Neural progenitor cell (in vitro differentiated cells): ENCODE measurements at regions not wholly inside any gene's neighbourhood (a gene's known extent, or its start where the extent isn't known, plus 50 kb on each side); places are given as distances from the start of the nearest gene placed in this dataset.
A peak's percentile ranks its signal among the peaks of the same experiment; 100 is the strongest.

Experiments
- DNase-seq: peaks from one replicate; pipeline ENCODE4 v3.0.0-alpha.2; 2016; ENCODE audit warnings: low spot score
- H2AFZ ChIP-seq: fragments of 200-600 bp; sonication (generic); replicated peaks from 2 replicates; pipeline ENCODE4 v1.6.1; 2016; ENCODE audit warnings: antibody characterized with exemption
- H3F3A ChIP-seq: fragments of 200-600 bp; sonication (generic); 2 replicates; pipeline ENCODE4 v1.6.1; 2016; ENCODE audit warnings: antibody characterized with exemption, low read depth
- H3K27ac ChIP-seq: fragments of 200-600 bp; sonication (generic); 2 replicates; pipeline ENCODE4 v1.5.1; 2016; ENCODE audit warnings: mild to moderate bottlenecking
- H3K27me3 ChIP-seq: fragments of 200-600 bp; sonication (generic); 2 replicates; pipeline ENCODE4 v1.6.1; 2016; ENCODE audit warnings: mild to moderate bottlenecking, moderate library complexity
- H3K36me3 ChIP-seq: fragments of 200-600 bp; sonication (generic); 2 replicates; pipeline ENCODE4 v1.5.1; 2016
- H3K4me1 ChIP-seq: fragments of 200-600 bp; sonication (generic); 2 replicates; pipeline ENCODE4 v1.6.1; 2016; ENCODE audit warnings: mixed run types
- H3K4me2 ChIP-seq: fragments of 200-600 bp; sonication (generic); 2 replicates; pipeline ENCODE4 v1.6.1; 2016
- H3K4me3 ChIP-seq: fragments of 200-600 bp; sonication (generic); 2 replicates; pipeline ENCODE4 v1.5.1; 2016
- H3K79me2 ChIP-seq: fragments of 200-600 bp; sonication (generic); 2 replicates; pipeline ENCODE4 v1.6.1; 2016; ENCODE audit warnings: low read depth
- H3K9ac ChIP-seq: fragments of 200-600 bp; sonication (generic); 2 replicates; pipeline ENCODE4 v1.6.1; 2016
- H3K9me3 ChIP-seq: fragments of 200-600 bp; sonication (generic); 2 replicates; pipeline ENCODE4 v1.5.1; 2016; ENCODE audit warnings: low read depth
- H4K20me1 ChIP-seq: fragments of 200-600 bp; sonication (generic); 2 replicates; pipeline ENCODE4 v1.6.1; 2016; ENCODE audit warnings: low read depth
- H3K27ac Mint-ChIP-seq: 3 replicates; pipeline ENCODE4 v1.8.0; 2021; ENCODE audit warnings: mixed read lengths
- H3K27me3 Mint-ChIP-seq: 2 replicates; pipeline ENCODE4 v1.8.0; 2022; ENCODE audit warnings: low read depth, mild to moderate bottlenecking, inconsistent platforms, moderate library complexity, mixed read lengths; ENCODE audit not compliant: insufficient read depth
- H3K36me3 Mint-ChIP-seq: 3 replicates; pipeline ENCODE4 v1.8.0; 2021; ENCODE audit warnings: mixed read lengths
- H3K4me1 Mint-ChIP-seq: 3 replicates; pipeline ENCODE4 v1.8.0; 2021; ENCODE audit warnings: mixed read lengths
- H3K4me3 Mint-ChIP-seq: 3 replicates; pipeline ENCODE4 v1.8.0; 2021; ENCODE audit warnings: mild to moderate bottlenecking, moderate library complexity, mixed read lengths
- H3K9me3 Mint-ChIP-seq: 3 replicates; pipeline ENCODE4 v1.8.0; 2020; ENCODE audit warnings: mixed read lengths
- CTCF ChIP-seq: fragments of 200-600 bp; sonication (generic); IDR thresholded peaks from 2 replicates; pipeline ENCODE4 v1.5.1; 2017; ENCODE audit warnings: antibody characterized with exemption, mild to moderate bottlenecking
- EZH2 ChIP-seq: fragments of 200-600 bp; sonication (generic); IDR thresholded peaks from 2 replicates; pipeline ENCODE4 v1.6.1; 2017; ENCODE audit warnings: antibody characterized with exemption, mild to moderate bottlenecking, moderate library complexity
- EZH2phosphoT487 ChIP-seq: fragments of 200-600 bp; sonication (generic); IDR thresholded peaks from 2 replicates; pipeline ENCODE4 v1.6.1; 2017; ENCODE audit warnings: antibody characterized with exemption

GRCh38 chr2:182634386-182634785 is 81.7 kb upstream of the DNAJC10 start:
- Histone ChIP-seq H2AFZ (peak overlapping the region; percentile 42), H3F3A (peaks cover 10% of the 10 kb centered on the region), H3K79me2 (no peaks in the 10 kb centered on the region), H3K4me3 (no peak overlapping the region), H3K36me3 (no peaks in the 10 kb centered on the region), H3K4me2 (no peak overlapping the region), H3K4me1 (peaks cover 29% of the 10 kb centered on the region), H3K9ac (no peak overlapping the region), H3K27ac (no peak overlapping the region), H3K27me3 (no peaks in the 10 kb centered on the region), H4K20me1 (no peaks in the 10 kb centered on the region), H3K9me3 (no peaks in the 10 kb centered on the region)
- DNase-seq: no peak
- Mint-ChIP-seq H3K27ac (peak overlapping the region; percentile 39), H3K4me3 (no peak overlapping the region), H3K36me3 (no peaks in the 10 kb centered on the region), H3K4me1 (peaks cover 44% of the 10 kb centered on the region), H3K9me3 (no peaks in the 10 kb centered on the region), H3K27me3 (no peaks in the 10 kb centered on the region)
- TF ChIP-seq EZH2: no peak

GRCh38 chr2:182636699-182637098 is 79.4 kb upstream of the DNAJC10 start:
- peak; percentile 45 for DNase-seq
- H4K20me1 ChIP-seq: no peaks in the 10 kb centered on the region
- no peak overlapping the region for H3K9ac ChIP-seq
- peaks cover 6% of the 10 kb centered on the region for H3F3A ChIP-seq
- no peaks in the 10 kb centered on the region for H3K36me3 ChIP-seq
- Mint-ChIP-seq H3K9me3 (no peaks in the 10 kb centered on the region), H3K27me3 (no peaks in the 10 kb centered on the region), H3K4me1 (peaks cover 39% of the 10 kb centered on the region), H3K27ac (no peak overlapping the region), H3K36me3 (no peaks in the 10 kb centered on the region), H3K4me3 (no peak overlapping the region)
- no peaks in the 10 kb centered on the region for H3K9me3 ChIP-seq
- TF ChIP-seq EZH2phosphoT487 (no peak), EZH2 (no peak), CTCF (no peak)
- H3K79me2 ChIP-seq: no peaks in the 10 kb centered on the region
- H3K4me1 ChIP-seq: peaks cover 19% of the 10 kb centered on the region
- H3K4me2 ChIP-seq: no peak overlapping the region
- no peak overlapping the region for H3K27ac ChIP-seq
- H3K27me3 ChIP-seq: no peaks in the 10 kb centered on the region
- peak overlapping the region; percentile 4 for H2AFZ ChIP-seq
- H3K4me3 ChIP-seq: no peak overlapping the region

GRCh38 chr2:182638667-182639066 is 77.4 kb upstream of the DNAJC10 start:
- Histone ChIP-seq H3K4me1 (peaks cover 16% of the 10 kb centered on the region), H2AFZ (peak overlapping the region; percentile 36), H3K9me3 (no peaks in the 10 kb centered on the region), H4K20me1 (no peaks in the 10 kb centered on the region), H3K9ac (no peak overlapping the region), H3K36me3 (no peaks in the 10 kb centered on the region), H3F3A (no peaks in the 10 kb centered on the region), H3K27ac (no peak overlapping the region), H3K4me3 (no peak overlapping the region), H3K4me2 (no peak overlapping the region), H3K27me3 (no peaks in the 10 kb centered on the region), H3K79me2 (no peaks in the 10 kb centered on the region)
- H3K27ac Mint-ChIP-seq: peak overlapping the region; percentile 2
- H3K36me3 Mint-ChIP-seq: no peaks in the 10 kb centered on the region
- TF ChIP-seq EZH2phosphoT487: no peak
- no peaks in the 10 kb centered on the region for H3K9me3 Mint-ChIP-seq
- no peak for DNase-seq
- no peaks in the 10 kb centered on the region for H3K27me3 Mint-ChIP-seq
- peaks cover 34% of the 10 kb centered on the region for H3K4me1 Mint-ChIP-seq
- H3K4me3 Mint-ChIP-seq: no peak overlapping the region

GRCh38 chr2:182639971-182640370 is 76.1 kb upstream of the DNAJC10 start:
- H3K9me3 Mint-ChIP-seq: no peaks in the 10 kb centered on the region
- H2AFZ ChIP-seq: no peak overlapping the region
- peaks cover 21% of the 10 kb centered on the region for H3K4me1 Mint-ChIP-seq

More at GRCh38 chr2:182639971-182640370, 76.1 kb upstream of the DNAJC10 start:
- TF ChIP-seq CTCF (no peak), EZH2phosphoT487 (no peak), EZH2 (no peak)
- Mint-ChIP-seq H3K4me3 (no peak overlapping the region), H3K27me3 (no peaks in the 10 kb centered on the region), H3K27ac (no peak overlapping the region), H3K36me3 (no peaks in the 10 kb centered on the region)
- Histone ChIP-seq H3K9ac (no peak overlapping the region), H3K27ac (no peak overlapping the region), H3K79me2 (no peaks in the 10 kb centered on the region), H3K36me3 (no peaks in the 10 kb centered on the region), H3K4me3 (no peak overlapping the region), H3K4me1 (peaks cover 7% of the 10 kb centered on the region), H3K4me2 (no peak overlapping the region), H4K20me1 (no peaks in the 10 kb centered on the region), H3F3A (no peaks in the 10 kb centered on the region), H3K27me3 (no peaks in the 10 kb centered on the region), H3K9me3 (no peaks in the 10 kb centered on the region)
- no peak for DNase-seq
